Tibial nerve (tissue), 4 donors: ENCODE measurements at regions not wholly inside any gene's neighbourhood (a gene's known extent, or its start where the extent isn't known, plus 50 kb on each side); places are given as distances from the start of the nearest gene placed in this dataset.

Experiments
- DNase-seq, 2 donors: peaks; one replicate each; pipeline ENCODE4 v3.0.0-alpha.2; 2019; ENCODE audit warnings: low spot score in 2 of 2
- H3K27ac ChIP-seq, 4 donors: fragments of 200-600 bp; sonication (generic) in 3 of 4; one replicate each; pipeline ENCODE4 v1.5.1; 2017 to 2019; ENCODE audit warnings: mild to moderate bottlenecking in 1 of 4
- H3K27me3 ChIP-seq, 2 donors: fragments of 200-600 bp; sonication (generic) in 1 of 2; one replicate each; pipeline versions ENCODE4 v1.5.1 to v1.6.0; 2017 to 2019
- H3K36me3 ChIP-seq, 3 donors: fragments of 200-600 bp; sonication (generic); one replicate each; pipeline ENCODE4 v1.5.1; 2018 to 2019
- H3K4me1 ChIP-seq, 4 donors: fragments of 200-600 bp; sonication (generic) in 3 of 4; one replicate each; pipeline ENCODE4 v1.5.1; 2017 to 2019
- H3K4me3 ChIP-seq, 4 donors: fragments of 200-600 bp; sonication (generic) in 3 of 4; one replicate each; pipeline ENCODE4 v1.5.1; 2017 to 2019; ENCODE audit warnings: mild to moderate bottlenecking in 1 of 4, moderate library complexity in 1 of 4
- H3K9me3 ChIP-seq, 4 donors: fragments of 200-600 bp; sonication (generic) in 3 of 4; one replicate each; pipeline ENCODE4 v1.5.1; 2017 to 2019
- CTCF ChIP-seq, 5 experiments: fragments of 200-600 bp in 3 of 5; fragments of 450-650 bp in 2 of 5; sonication (generic) in 3 of 5; IDR thresholded peaks; one replicate each; pipeline ENCODE4 v1.5.1; 2016 to 2019; ENCODE audit warnings: antibody characterized with exemption in 5 of 5, mild to moderate bottlenecking in 3 of 5, moderate library complexity in 2 of 5
- EP300 ChIP-seq, 2 donors: sonication (generic); formaldehyde crosslinking; IDR thresholded peaks; one replicate each; pipeline ENCODE4 v1.6.1; 2017; ENCODE audit warnings: antibody characterized with exemption in 2 of 2, mild to moderate bottlenecking in 1 of 2
- POLR2A ChIP-seq, 2 donors: fragments of 450-650 bp; IDR thresholded peaks; one replicate each; pipeline ENCODE4 v1.6.1; 2017; ENCODE audit warnings: antibody characterized with exemption in 2 of 2, mild to moderate bottlenecking in 2 of 2, moderate library complexity in 2 of 2
- WGBS, 2 donors: methylation state at CpG; one replicate each; pipeline ENCODE4 v1.1.5; 2018; 5-methylcytosine and 5-hydroxymethylcytosine counted together

DNA sequence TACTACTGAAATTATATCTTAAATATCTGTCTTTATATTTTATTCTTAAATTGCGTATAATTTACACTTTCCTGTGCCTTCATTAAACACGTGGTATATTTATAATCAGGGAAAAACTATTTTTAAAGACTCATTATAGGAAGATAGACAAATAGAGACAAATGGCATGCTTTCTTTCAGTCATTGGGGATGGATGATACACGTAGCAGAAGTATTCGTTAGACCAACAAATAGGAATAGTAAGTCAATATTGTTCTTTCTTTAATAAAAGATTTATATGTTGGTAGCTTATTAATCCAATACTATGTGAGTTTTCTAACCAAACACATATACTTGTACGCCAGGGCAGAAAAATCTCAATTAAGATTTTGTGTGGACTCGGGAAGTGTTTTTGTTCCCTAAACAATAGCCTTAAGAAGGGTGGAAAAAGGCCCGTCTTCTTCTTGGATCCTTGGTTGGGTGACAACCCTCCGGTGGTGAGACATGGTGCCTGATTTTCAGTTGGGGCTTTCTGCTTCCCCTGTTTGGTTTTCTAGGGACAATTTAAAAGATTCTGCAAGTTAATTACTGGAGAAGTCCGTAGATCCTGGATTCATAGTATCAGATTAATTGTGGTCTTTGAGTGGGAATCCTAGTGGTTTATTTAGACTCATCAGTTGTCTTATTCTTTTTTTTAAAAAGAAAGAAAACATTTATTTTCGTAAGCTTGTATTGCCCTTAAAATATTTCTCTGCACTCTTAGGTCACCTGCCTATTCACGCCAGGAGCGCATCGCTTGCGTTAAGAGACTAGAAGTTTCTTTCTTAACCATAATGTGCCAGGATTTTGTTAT is 83.5 kb upstream of the WNT7B start:
- Histone ChIP-seq H3K27ac (peak overlapping the region; percentile 95 to 100 (median 98)), H3K27me3 (no peaks in the 10 kb centered on the region), H3K36me3 (no peaks in the 10 kb centered on the region), H3K4me3 (peak overlapping the region in 3 of 4 donors; percentile 18 to 49 (median 29)), H3K4me1 (peaks cover 0 to 91% (median 75%) of the 10 kb centered on the region in 4 donors), H3K9me3 (no peaks in the 10 kb centered on the region)
- TF ChIP-seq EP300 (IDR thresholded peaks at IDR 0.05) (peak in 1 of 2 donors; percentile 26), CTCF (IDR thresholded peaks at IDR 0.05) (no peak)
- WGBS, 2 donors: 41 to 51% methylated on average over 14 of the region's 14 CpGs
- peak in 1 of 2 donors; percentile 13 for DNase-seq

GRCh38 chr22:46061124-46061500 is 84.2 kb upstream of the WNT7B start:
- peak overlapping the region; percentile 18 to 49 (median 31) for H3K4me3 ChIP-seq
- no peaks in the 10 kb centered on the region for H3K9me3 ChIP-seq
- H3K27ac ChIP-seq: peak overlapping the region; percentile 95 to 100 (median 98)
- no peaks in the 10 kb centered on the region for H3K27me3 ChIP-seq
- no peaks in the 10 kb centered on the region for H3K36me3 ChIP-seq
- H3K4me1 ChIP-seq: peaks cover 0 to 91% (median 74%) of the 10 kb centered on the region in 4 donors
- no peak for DNase-seq
- no peak for TF ChIP-seq EP300 (IDR thresholded peaks at IDR 0.05)
- WGBS, 2 donors: 30 to 66% methylated on average over 14 to 33 of the region's 38 CpGs

GRCh38 chr22:46061501-46062231 is 84.7 kb upstream of the WNT7B start:
- peak overlapping the region; percentile 13 to 49 (median 31) for H3K4me3 ChIP-seq
- peak in 1 of 2 donors; percentile 19 for DNase-seq
- H3K27me3 ChIP-seq: no peaks in the 10 kb centered on the region
- H3K36me3 ChIP-seq: no peaks in the 10 kb centered on the region
- peaks cover 0 to 87% (median 73%) of the 10 kb centered on the region in 4 donors for H3K4me1 ChIP-seq
- WGBS, 2 donors: 50 to 56% methylated on average over 46 to 57 of the region's 79 CpGs
- TF ChIP-seq CTCF (IDR thresholded peaks at IDR 0.05): peak in 1 of 5 experiments; percentile 9
- TF ChIP-seq EP300 (IDR thresholded peaks at IDR 0.05): no peak
- H3K27ac ChIP-seq: peak overlapping the region; percentile 95 to 100 (median 98)
- no peaks in the 10 kb centered on the region for H3K9me3 ChIP-seq

- Histone ChIP-seq H3K27ac (peak overlapping the region; percentile 95 to 100 (median 98)), H3K9me3 (no peaks in the 10 kb centered on the region), H3K27me3 (no peaks in the 10 kb centered on the region), H3K36me3 (no peaks in the 10 kb centered on the region), H3K4me3 (peak overlapping the region; percentile 13 to 49 (median 31)), H3K4me1 (peaks cover 0 to 86% (median 70%) of the 10 kb centered on the region in 4 donors)
- TF ChIP-seq EP300 (IDR thresholded peaks at IDR 0.05): no peak
- no peak for TF ChIP-seq POLR2A (IDR thresholded peaks at IDR 0.05)
- TF ChIP-seq CTCF (IDR thresholded peaks at IDR 0.05): no peak
- 50 to 51% methylated on average over 13 of the region's 13 CpGs for WGBS, 2 donors
- no peak for DNase-seq
Measured at GRCh38 chr22:46062232-46062615, 85.3 kb upstream of the WNT7B start.

GRCh38 chr22:46062971-46063631 is 86.1 kb upstream of the WNT7B start:
- TF ChIP-seq CTCF (IDR thresholded peaks at IDR 0.05) (peak in 1 of 5 experiments; percentile 4), POLR2A (IDR thresholded peaks at IDR 0.05) (no peak)
- peak in 1 of 2 donors; percentile 11 for DNase-seq
- H3K27me3 ChIP-seq: no peaks in the 10 kb centered on the region
- peak overlapping the region in 1 of 4 donors; percentile 49 for H3K4me3 ChIP-seq
- H3K4me1 ChIP-seq: peaks cover 0 to 88% (median 70%) of the 10 kb centered on the region in 4 donors
- WGBS, 2 donors: 38 to 40% methylated on average over 15 of the region's 15 CpGs
- H3K36me3 ChIP-seq: no peaks in the 10 kb centered on the region
- H3K27ac ChIP-seq: peak overlapping the region; percentile 95 to 100 (median 98)
- no peaks in the 10 kb centered on the region for H3K9me3 ChIP-seq
